PC-3 (cell line): ENCODE measurements at regions not wholly inside any gene's neighbourhood (a gene's known extent, or its start where the extent isn't known, plus 50 kb on each side); places are given as distances from the start of the nearest gene placed in this dataset.

Experiments
- ATAC-seq: fragments of 200-7000 bp; cut with Tn5 transposase; 2 replicates; pipeline ENCODE4 v1.9.1; 2020; ENCODE audit warnings: mild to moderate bottlenecking, moderate library complexity
- BruUV-seq: library from RNA; stranded (reverse); fragments of 400-500 nt; replicated peaks from 2 replicates; lab custom pipeline; 2021; lab: Mats Ljungman, UMichigan
- CTCF ChIA-PET: fragments of 300-600 bp; sonication (Branson Sonifier 250); formaldehyde crosslinking; loops from one replicate; lab custom pipeline; 2022; ENCODE audit warnings: antibody characterized with exemption; lab: Charles Lee
- POLR2A ChIA-PET: fragments of 300-600 bp; sonication (Branson Sonifier 250); formaldehyde crosslinking; loops from one replicate; lab custom pipeline; 2022; ENCODE audit warnings: antibody characterized with exemption; ENCODE audit not compliant: unreplicated experiment; lab: Charles Lee
- DNase-seq: peaks from one replicate; pipeline ENCODE4 v3.0.0-alpha.2; 2015
- H2AFZ ChIP-seq: fragments of 300-600 bp; sonication (generic); 2 replicates; pipeline ENCODE4 v1.6.0; 2016; ENCODE audit warnings: antibody characterized with exemption, low read length
- H3F3A ChIP-seq: fragments of 300-600 bp; sonication (generic); one replicate; pipeline ENCODE4 v1.6.0; 2017; ENCODE audit warnings: antibody characterized with exemption, low read length, control low read depth, mild to moderate bottlenecking; ENCODE audit not compliant: unreplicated experiment
- H3K27ac ChIP-seq: fragments of 300-600 bp; sonication (generic); 2 replicates; pipeline ENCODE4 v1.5.1; 2016; ENCODE audit warnings: mild to moderate bottlenecking, low read length
- H3K27me3 ChIP-seq: fragments of 300-600 bp; sonication (generic); 2 replicates; pipeline ENCODE4 v1.6.1; 2016; ENCODE audit warnings: low read length, mixed read lengths
- H3K36me3 ChIP-seq: fragments of 300-600 bp; sonication (generic); 2 replicates; pipeline ENCODE4 v1.6.1; 2016; ENCODE audit warnings: low read depth, mixed run types, low read length, mixed read lengths
- H3K4me1 ChIP-seq: fragments of 300-600 bp; sonication (generic); 2 replicates; pipeline ENCODE4 v1.5.1; 2016; ENCODE audit warnings: low read length; ENCODE audit not compliant: insufficient read depth
- H3K4me2 ChIP-seq: fragments of 300-600 bp; sonication (generic); 2 replicates; pipeline ENCODE4 v1.6.0; 2016; ENCODE audit warnings: low read length
- H3K4me3 ChIP-seq: fragments of 300-600 bp; sonication (generic); 2 replicates; pipeline ENCODE4 v1.5.1; 2016; ENCODE audit warnings: mild to moderate bottlenecking, low read length, mixed read lengths
- H3K79me2 ChIP-seq: fragments of 300-600 bp; sonication (generic); 2 replicates; pipeline ENCODE4 v1.6.1; 2017; ENCODE audit warnings: low read length, mixed read lengths
- H3K9ac ChIP-seq: fragments of 300-600 bp; sonication (generic); 2 replicates; pipeline ENCODE4 v1.6.0; 2016; ENCODE audit warnings: mild to moderate bottlenecking, low read length
- H3K9me2 ChIP-seq: fragments of 300-600 bp; sonication (generic); replicated peaks from 2 replicates; pipeline ENCODE4 v1.6.1; 2016; ENCODE audit warnings: mixed run types, low read length, mixed read lengths
- H3K9me3 ChIP-seq: fragments of 300-600 bp; sonication (generic); 2 replicates; pipeline ENCODE4 v1.6.1; 2016; ENCODE audit warnings: low read length, mixed read lengths
- H4K20me1 ChIP-seq: fragments of 300-600 bp; sonication (generic); 2 replicates; pipeline ENCODE4 v1.6.1; 2016; ENCODE audit warnings: low read length, mixed read lengths
- CTCF ChIP-seq: fragments of 300-600 bp; sonication (generic); conservative IDR thresholded peaks from 2 replicates; pipeline ENCODE4 v1.5.1; 2017; ENCODE audit warnings: antibody characterized with exemption, low read depth, mild to moderate bottlenecking, low read length
- EZH2 ChIP-seq: fragments of 300-600 bp; sonication (generic); IDR thresholded peaks from one replicate; pipeline ENCODE4 v1.6.1; 2017; ENCODE audit warnings: antibody characterized with exemption, mild to moderate bottlenecking, low read length; ENCODE audit not compliant: unreplicated experiment
- EZH2phosphoT487 ChIP-seq: fragments of 300-600 bp; sonication (generic); IDR thresholded peaks from 2 replicates; pipeline ENCODE4 v1.6.1; 2018; ENCODE audit warnings: mild to moderate bottlenecking, antibody characterized with exemption, low read length, borderline replicate concordance
- intact Hi-C: fragments of 100-400 bp; cut with micrococcal nuclease; formaldehyde crosslinking; loops from 2 replicates; pipeline ENCODE4 v1.9.0; 2023

GRCh38 chr4:8688908-8689445, 96.4 kb downstream of the CPZ start:
- no peak overlapping the region for H3K4me3 ChIP-seq
- no peaks in the 10 kb centered on the region for H3K9me3 ChIP-seq
- no peaks in the 10 kb centered on the region for H3F3A ChIP-seq
- no peaks in the 10 kb centered on the region for H4K20me1 ChIP-seq
- ATAC-seq (no peak), DNase-seq (no peak)
- H3K4me1 ChIP-seq, result no peaks in the 10 kb centered on the region
- H2AFZ ChIP-seq, result no peak overlapping the region
- H3K9me2 ChIP-seq, result no peaks in the 10 kb centered on the region
- H3K9ac ChIP-seq, result no peak overlapping the region
- CTCF ChIA-PET, result no interaction called here
- no peaks in the 10 kb centered on the region for H3K36me3 ChIP-seq
- intact Hi-C loops, result no loop called here
- H3K4me2 ChIP-seq, result no peak overlapping the region
- POLR2A ChIA-PET, result no interaction called here
- H3K79me2 ChIP-seq, result no peaks in the 10 kb centered on the region
- H3K27me3 ChIP-seq, result peaks cover 44% of the 10 kb centered on the region
- BruUV-seq, result no TSS peak
- no peak for TF ChIP-seq EZH2
- TF ChIP-seq CTCF, result no peak
- no peak for TF ChIP-seq EZH2phosphoT487
- H3K27ac ChIP-seq, result no peak overlapping the region

DNA sequence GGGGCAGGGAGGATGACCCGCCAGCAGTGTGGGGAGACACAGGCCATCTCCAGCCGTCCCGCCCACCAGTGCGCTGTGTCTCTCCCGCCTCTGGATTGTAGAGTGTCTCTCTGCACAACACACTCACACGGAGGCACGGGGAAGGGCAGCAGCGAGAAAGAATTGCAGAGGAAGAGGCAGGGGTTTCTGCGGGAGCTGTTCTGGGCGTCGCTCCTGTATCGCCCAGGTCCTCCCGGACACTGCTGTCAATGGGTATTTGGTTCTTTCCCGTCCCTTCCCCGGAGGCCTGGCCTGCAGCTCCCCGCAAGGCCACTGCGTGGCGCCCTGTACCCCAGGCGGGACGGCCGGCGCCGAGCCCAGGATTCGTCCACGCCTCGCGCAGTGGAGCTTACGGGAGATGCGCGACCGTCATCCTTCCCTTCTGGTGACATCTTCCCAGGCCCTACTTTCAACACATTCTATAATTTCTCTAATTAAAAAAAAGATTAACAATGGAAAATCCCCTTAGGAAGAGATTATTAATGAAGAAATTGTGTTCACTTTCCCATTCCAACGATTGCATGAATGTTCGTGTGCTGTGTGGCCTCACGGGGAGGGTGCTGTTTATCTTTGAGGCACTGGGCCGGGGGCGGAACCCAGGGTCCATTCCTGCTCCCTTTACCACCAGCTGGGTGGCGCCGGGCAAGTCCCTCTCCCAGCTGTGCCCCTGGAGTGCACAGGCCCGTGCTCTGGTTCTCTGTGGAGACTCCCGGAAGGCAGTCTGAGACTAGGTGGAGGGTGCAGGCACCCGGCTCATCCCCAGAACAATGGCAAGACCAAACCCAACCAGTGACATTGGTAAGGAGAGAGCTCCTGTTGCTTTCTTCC, 95.7 kb downstream of the CPZ start:
- no peaks in the 10 kb centered on the region for H3K9me3 ChIP-seq
- intact Hi-C loops, result no loop called here
- H3K27ac ChIP-seq, result no peak overlapping the region
- H3K4me3 ChIP-seq, result no peak overlapping the region
- ChIA-PET POLR2A (no interaction called here), CTCF (no interaction called here)
- DNase-seq (peak; percentile 8), ATAC-seq (peak; percentile 46)
- no peak overlapping the region for H3K4me2 ChIP-seq
- H2AFZ ChIP-seq, result no peak overlapping the region
- H4K20me1 ChIP-seq, result no peaks in the 10 kb centered on the region
- H3K36me3 ChIP-seq, result no peaks in the 10 kb centered on the region
- H3F3A ChIP-seq, result no peaks in the 10 kb centered on the region
- H3K79me2 ChIP-seq, result no peaks in the 10 kb centered on the region
- H3K9me2 ChIP-seq, result no peaks in the 10 kb centered on the region
- peaks cover 37% of the 10 kb centered on the region for H3K27me3 ChIP-seq
- no peak overlapping the region for H3K9ac ChIP-seq
- BruUV-seq, result no TSS peak
- peak; percentile 56 for TF ChIP-seq CTCF
- no peak for TF ChIP-seq EZH2
- H3K4me1 ChIP-seq, result no peaks in the 10 kb centered on the region

DNA sequence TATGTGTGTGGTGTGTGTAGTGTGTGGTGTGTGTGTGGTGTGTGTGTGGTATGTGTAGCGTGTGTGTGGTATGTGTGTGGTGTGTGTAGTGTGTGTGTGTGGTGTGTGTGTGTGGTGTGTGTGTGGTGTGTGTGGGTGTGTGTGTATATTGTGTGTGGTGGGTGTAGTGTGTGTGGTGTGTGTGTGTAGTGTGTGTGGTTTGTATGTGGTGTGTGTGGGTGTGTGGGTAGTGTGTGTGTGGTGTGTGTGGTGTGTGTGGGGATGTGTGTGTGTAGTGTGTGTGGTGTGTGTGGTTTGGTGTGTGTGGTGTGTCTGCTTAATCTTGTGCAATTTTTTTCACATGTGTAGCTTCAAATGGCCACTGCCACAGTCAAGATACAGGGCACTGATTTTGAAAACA, 94.5 kb downstream of the CPZ start:
- Histone ChIP-seq H4K20me1 (no peaks in the 10 kb centered on the region), H2AFZ (no peak overlapping the region), H3K4me1 (no peaks in the 10 kb centered on the region), H3K27me3 (peaks cover 38% of the 10 kb centered on the region), H3K9ac (no peak overlapping the region), H3K4me3 (no peak overlapping the region), H3K27ac (no peak overlapping the region), H3K9me2 (no peaks in the 10 kb centered on the region), H3K79me2 (no peaks in the 10 kb centered on the region), H3F3A (no peaks in the 10 kb centered on the region), H3K36me3 (no peaks in the 10 kb centered on the region), H3K4me2 (no peak overlapping the region), H3K9me3 (no peaks in the 10 kb centered on the region)
- BruUV-seq, result no TSS peak
- TF ChIP-seq EZH2, result no peak
- no peak for TF ChIP-seq EZH2phosphoT487
- TF ChIP-seq CTCF, result no peak
- intact Hi-C loops, result no loop called here
- ChIA-PET CTCF (no interaction called here), POLR2A (no interaction called here)
- ATAC-seq, result no peak
- DNase-seq, result no peak
